Endothelial cell of umbilical vein (primary cell): ENCODE measurements at regions not wholly inside any gene's neighbourhood (a gene's known extent, or its start where the extent isn't known, plus 50 kb on each side); places are given as distances from the start of the nearest gene placed in this dataset.

ENCODE experiments used
- BruUV-seq: library from RNA; stranded (reverse); fragments of 400-500 nt; replicated peaks from 2 replicates; lab custom pipeline; 2021; lab: Mats Ljungman, UMichigan
- CTCF ChIA-PET: fragments of 300-600, 350-600 bp; sonication (Branson Sonifier 250); formaldehyde crosslinking; loops from one replicate; lab custom pipeline; 2021; ENCODE audit warnings: antibody characterized with exemption, inconsistent platforms; lab: Charles Lee
- POLR2A ChIA-PET: fragments of 300-600, 350-600 bp; sonication (Branson Sonifier 250); formaldehyde crosslinking; loops from one replicate; lab custom pipeline; 2021; ENCODE audit warnings: antibody characterized with exemption, inconsistent platforms; lab: Charles Lee
- DNase-seq: peaks from one replicate; pipeline ENCODE4 v3.0.0-alpha.2; 2011; ENCODE audit warnings: low read depth, low spot score
- FAIRE-seq: peaks from 2 replicates; lab custom pipeline; 2011; peaks lifted over from hg19 to GRCh38; lab: Jason Lieb, UNC
- H2AFZ ChIP-seq: 2 replicates; pipeline ENCODE4 v1.6.0; 2012; ENCODE audit warnings: low read depth, low read length, control low read depth, inconsistent platforms
- H3K27ac ChIP-seq: 2 replicates; pipeline ENCODE4 v1.5.1; 2011; ENCODE audit warnings: low read depth, mild to moderate bottlenecking, control low read depth, low read length, moderate library complexity; ENCODE audit not compliant: insufficient read depth
- H3K27me3 ChIP-seq, 2 experiments: 2 replicates each; pipeline versions ENCODE4 v1.6.0 to v1.6.1; 2011; ENCODE audit warnings: low read length in 2 of 2, mixed read lengths in 1 of 2; ENCODE audit not compliant: control insufficient read depth in 2 of 2, insufficient read depth in 2 of 2
- H3K36me3 ChIP-seq, 2 experiments: 2 replicates in 1 of 2; 3 replicates in 1 of 2; pipeline ENCODE4 v1.5.1; 2011; ENCODE audit warnings: low read length in 2 of 2, mild to moderate bottlenecking in 1 of 2, moderate library complexity in 1 of 2; ENCODE audit not compliant: control insufficient read depth in 2 of 2, insufficient read depth in 2 of 2; ENCODE audit errors: extremely low read depth in 1 of 2
- H3K4me1 ChIP-seq: 3 replicates; pipeline ENCODE4 v1.5.1; 2011; ENCODE audit warnings: mild to moderate bottlenecking, low read length; ENCODE audit not compliant: control insufficient read depth, insufficient read depth; ENCODE audit errors: extremely low read depth
- H3K4me2 ChIP-seq: 2 replicates; pipeline ENCODE4 v1.6.1; 2011; ENCODE audit warnings: low read length, control low read depth, mixed read lengths; ENCODE audit not compliant: insufficient read depth
- H3K4me3 ChIP-seq, 3 experiments: fragments of 200-600 bp in 1 of 3; sonication (generic), shearing (Covaris generic) in 1 of 3; replicated peaks in 1 of 3; 2 replicates each; pipeline ENCODE4 v1.5.1; 2011 to 2016; ENCODE audit warnings: control low read depth in 3 of 3, low read length in 3 of 3, mild to moderate bottlenecking in 2 of 3, inconsistent platforms in 1 of 3, low read depth in 1 of 3, moderate library complexity in 1 of 3; ENCODE audit not compliant: insufficient read depth in 1 of 3
- H3K79me2 ChIP-seq: 2 replicates; pipeline ENCODE4 v1.6.0; 2012; ENCODE audit warnings: low read length, inconsistent platforms; ENCODE audit not compliant: control insufficient read depth, insufficient read depth
- H3K9ac ChIP-seq: replicated peaks from 2 replicates; pipeline ENCODE3; 2011; ENCODE audit warnings: low read length, control low read depth; ENCODE audit not compliant: insufficient read depth; ENCODE audit errors: extremely low read depth
- H3K9me1 ChIP-seq: replicated peaks from 3 replicates; pipeline ENCODE4 v1.6.0; 2011; ENCODE audit warnings: mild to moderate bottlenecking, low read length; ENCODE audit not compliant: control insufficient read depth, insufficient read depth; ENCODE audit errors: extremely low read depth
- H3K9me3 ChIP-seq: replicated peaks from 2 replicates; pipeline ENCODE4 v1.5.1; 2012; ENCODE audit warnings: low read length, inconsistent platforms; ENCODE audit not compliant: control insufficient read depth, insufficient read depth
- H4K20me1 ChIP-seq: replicated peaks from 2 replicates; pipeline ENCODE3; 2011; ENCODE audit warnings: mild to moderate bottlenecking, low read length; ENCODE audit not compliant: control insufficient read depth, insufficient read depth; ENCODE audit errors: extremely low read depth
- EZH2 ChIP-seq: IDR thresholded peaks from 2 replicates; pipeline ENCODE4 v1.6.1; 2012; ENCODE audit warnings: borderline replicate concordance, low read depth, mild to moderate bottlenecking, moderate library complexity, low read length, inconsistent platforms; ENCODE audit not compliant: severe bottlenecking
- FOS ChIP-seq: IDR thresholded peaks from 2 replicates; pipeline ENCODE4 v1.6.1; 2011; ENCODE audit warnings: mild to moderate bottlenecking, low read length, moderate library complexity, borderline replicate concordance; ENCODE audit not compliant: insufficient read depth
- GATA2 ChIP-seq: IDR thresholded peaks from 2 replicates; pipeline ENCODE4 v1.7.0; 2011; ENCODE audit warnings: low read depth, mild to moderate bottlenecking, moderate library complexity, mixed read lengths, low read length; ENCODE audit not compliant: insufficient read length, insufficient read depth
- JUN ChIP-seq: IDR thresholded peaks from 2 replicates; pipeline ENCODE4 v1.6.1; 2011; ENCODE audit warnings: borderline replicate concordance, low read depth; ENCODE audit not compliant: insufficient read length, insufficient read depth
- MYC ChIP-seq: IDR thresholded peaks from one replicate; pipeline ENCODE4 v1.6.1; 2011; ENCODE audit warnings: mild to moderate bottlenecking, low read depth, low read length
- POLR2A ChIP-seq: IDR thresholded peaks from 2 replicates; pipeline ENCODE4 v1.6.1; 2012; ENCODE audit warnings: low read depth, mild to moderate bottlenecking, control low read depth, low read length
- POLR2AphosphoS5 ChIP-seq: IDR thresholded peaks from 2 replicates; pipeline ENCODE4 v1.6.1; 2012; ENCODE audit warnings: low read depth, mild to moderate bottlenecking, control low read depth, low read length, moderate library complexity; ENCODE audit not compliant: insufficient read depth
- dilution Hi-C: fragments of 300-500 bp; cut with MboI; formaldehyde crosslinking; loops from one replicate; pipeline ENCODE4 v1.15.0; 2019; ENCODE audit warnings: low sequenced_read_pairs; ENCODE audit not compliant: extremely low pct_ligation_motif_present
- intact Hi-C: fragments of 100-400 bp; cut with micrococcal nuclease; formaldehyde crosslinking; loops from one replicate; pipeline ENCODE4 v1.10.0; 2022
- TF ChIP-seq, protein P1 (sequence below), 2 donors: IDR thresholded peaks; 1 replicate in 1 of 2; 2 replicates in 1 of 2; pipeline ENCODE4 v1.5.1; 2011; ENCODE audit warnings: low read length in 2 of 2, mild to moderate bottlenecking in 2 of 2, moderate library complexity in 2 of 2, control low read depth in 1 of 2, inconsistent platforms in 1 of 2, low read depth in 1 of 2; ENCODE audit not compliant: insufficient read depth in 1 of 2; ENCODE audit errors: extremely low read depth in 1 of 2
- TF ChIP-seq, protein P2 (sequence below): IDR thresholded peaks from 2 replicates; pipeline ENCODE4 v1.6.1; 2011; ENCODE audit not compliant: insufficient read depth, insufficient read length

DNA sequence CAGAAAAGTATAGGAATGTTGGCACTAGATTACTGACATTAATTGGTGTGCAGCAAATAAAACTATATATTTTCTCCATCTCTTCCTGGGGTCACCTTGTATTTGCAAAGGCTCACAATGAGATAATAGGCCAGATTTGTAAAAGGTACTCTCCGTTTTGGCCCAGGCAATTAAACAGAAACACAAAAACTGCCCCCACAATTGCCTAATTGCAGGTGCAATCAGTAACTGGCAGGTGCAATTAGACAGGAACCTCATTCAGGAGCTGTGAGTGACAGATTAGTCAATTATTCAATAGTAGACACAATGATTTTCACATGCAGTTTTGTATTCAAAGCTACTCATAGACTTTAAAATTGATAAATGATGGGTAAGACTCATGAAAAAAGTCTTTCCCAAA is 451.4 kb upstream of the ID2 start:
- TF ChIP-seq JUN (no peak), EZH2 (no peak), GATA2 (no peak)
- ChIA-PET CTCF (no interaction called here), POLR2A (no interaction called here)
- dilution Hi-C loops (no loop called here), intact Hi-C loops (no loop called here)
- no peak for FAIRE-seq
- Histone ChIP-seq H3K9me1 (no peaks in the 10 kb centered on the region), H2AFZ (no peak overlapping the region), H3K9me3 (no peaks in the 10 kb centered on the region), H3K27me3 (no peaks in the 10 kb centered on the region), H4K20me1 (no peaks in the 10 kb centered on the region), H3K9ac (no peak overlapping the region), H3K27ac (no peak overlapping the region), H3K4me1 (no peaks in the 10 kb centered on the region), H3K4me3 (no peak overlapping the region), H3K4me2 (no peak overlapping the region), H3K79me2 (no peaks in the 10 kb centered on the region), H3K36me3 (no peaks in the 10 kb centered on the region)
- no TSS peak for BruUV-seq
- no peak for DNase-seq

DNA sequence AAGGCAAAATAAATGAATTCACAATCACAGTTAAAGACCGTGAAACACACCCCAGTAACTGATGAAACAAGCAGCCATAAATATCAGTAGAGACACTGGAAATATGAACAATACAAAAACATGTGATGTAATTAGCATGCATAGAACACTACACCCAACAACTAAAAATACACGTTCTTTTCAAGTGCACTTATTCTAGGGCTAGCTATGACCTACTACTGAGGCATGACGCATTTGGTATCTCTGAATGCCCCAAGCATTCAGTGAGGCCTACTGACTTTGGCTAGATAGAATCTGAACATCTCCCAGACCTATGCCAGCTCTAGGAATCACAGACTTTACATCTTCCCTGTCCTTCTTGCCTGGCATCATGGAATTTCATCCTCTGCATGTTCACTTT is 450.0 kb upstream of the ID2 start:
- BruUV-seq = no TSS peak
- Histone ChIP-seq H3K9me1 (no peaks in the 10 kb centered on the region), H3K9ac (no peak overlapping the region), H3K79me2 (no peaks in the 10 kb centered on the region), H4K20me1 (no peaks in the 10 kb centered on the region), H3K4me3 (no peak overlapping the region), H3K27me3 (no peaks in the 10 kb centered on the region), H3K4me2 (no peak overlapping the region), H3K4me1 (no peaks in the 10 kb centered on the region), H3K27ac (no peak overlapping the region), H2AFZ (no peak overlapping the region), H3K9me3 (no peaks in the 10 kb centered on the region), H3K36me3 (no peaks in the 10 kb centered on the region)
- FAIRE-seq (no peak), DNase-seq (no peak)
- dilution Hi-C loops = no loop called here
- TF ChIP-seq, protein P1, sequence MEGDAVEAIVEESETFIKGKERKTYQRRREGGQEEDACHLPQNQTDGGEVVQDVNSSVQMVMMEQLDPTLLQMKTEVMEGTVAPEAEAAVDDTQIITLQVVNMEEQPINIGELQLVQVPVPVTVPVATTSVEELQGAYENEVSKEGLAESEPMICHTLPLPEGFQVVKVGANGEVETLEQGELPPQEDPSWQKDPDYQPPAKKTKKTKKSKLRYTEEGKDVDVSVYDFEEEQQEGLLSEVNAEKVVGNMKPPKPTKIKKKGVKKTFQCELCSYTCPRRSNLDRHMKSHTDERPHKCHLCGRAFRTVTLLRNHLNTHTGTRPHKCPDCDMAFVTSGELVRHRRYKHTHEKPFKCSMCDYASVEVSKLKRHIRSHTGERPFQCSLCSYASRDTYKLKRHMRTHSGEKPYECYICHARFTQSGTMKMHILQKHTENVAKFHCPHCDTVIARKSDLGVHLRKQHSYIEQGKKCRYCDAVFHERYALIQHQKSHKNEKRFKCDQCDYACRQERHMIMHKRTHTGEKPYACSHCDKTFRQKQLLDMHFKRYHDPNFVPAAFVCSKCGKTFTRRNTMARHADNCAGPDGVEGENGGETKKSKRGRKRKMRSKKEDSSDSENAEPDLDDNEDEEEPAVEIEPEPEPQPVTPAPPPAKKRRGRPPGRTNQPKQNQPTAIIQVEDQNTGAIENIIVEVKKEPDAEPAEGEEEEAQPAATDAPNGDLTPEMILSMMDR (IDR thresholded peaks at IDR 0.05; ENCODE audit: extremely low read depth in 1 of 2, insufficient read depth in 1 of 2, low read depth in 1 of 2, low read length in 2 of 2) = no peak
- TF ChIP-seq, protein P2, sequence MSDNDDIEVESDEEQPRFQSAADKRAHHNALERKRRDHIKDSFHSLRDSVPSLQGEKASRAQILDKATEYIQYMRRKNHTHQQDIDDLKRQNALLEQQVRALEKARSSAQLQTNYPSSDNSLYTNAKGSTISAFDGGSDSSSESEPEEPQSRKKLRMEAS = no peak
- no peak for TF ChIP-seq GATA2
- TF ChIP-seq JUN = no peak
- TF ChIP-seq FOS = no peak
- TF ChIP-seq POLR2AphosphoS5 = no peak
- no peak for TF ChIP-seq MYC
- TF ChIP-seq POLR2A = no peak
- no peak for TF ChIP-seq EZH2
- intact Hi-C loops = no loop called here
- ChIA-PET POLR2A (no interaction called here), CTCF (no interaction called here)
